Stimulated activated naive CD8-positive, alpha-beta T cell treated with anti-CD3 and anti-CD28 coated beads, Interleukin-15, Interleukin-2, amounts not matched to agents 100 ng/mL and 50 ng/mL, for 24 hours (primary cell): ENCODE measurements at regions not wholly inside any gene's neighbourhood (a gene's known extent, or its start where the extent isn't known, plus 50 kb on each side); places are given as distances from the start of the nearest gene placed in this dataset.

ENCODE experiments used
- H3K27ac Mint-ChIP-seq: one replicate; pipeline ENCODE4 v1.8.0; 2021; ENCODE audit warnings: mild to moderate bottlenecking, mixed read lengths
- H3K27me3 Mint-ChIP-seq: one replicate; pipeline ENCODE4 v1.8.0; 2021; ENCODE audit warnings: mixed read lengths
- H3K36me3 Mint-ChIP-seq: one replicate; pipeline ENCODE4 v1.8.0; 2021; ENCODE audit warnings: low read depth, mixed read lengths
- H3K4me1 Mint-ChIP-seq: one replicate; pipeline ENCODE4 v1.8.0; 2021; ENCODE audit warnings: low read depth, mixed read lengths
- H3K4me3 Mint-ChIP-seq: one replicate; pipeline ENCODE4 v1.8.0; 2021; ENCODE audit warnings: mild to moderate bottlenecking, mixed read lengths
- H3K9me3 Mint-ChIP-seq: one replicate; pipeline ENCODE4 v1.8.0; 2021; ENCODE audit warnings: mixed read lengths

DNA sequence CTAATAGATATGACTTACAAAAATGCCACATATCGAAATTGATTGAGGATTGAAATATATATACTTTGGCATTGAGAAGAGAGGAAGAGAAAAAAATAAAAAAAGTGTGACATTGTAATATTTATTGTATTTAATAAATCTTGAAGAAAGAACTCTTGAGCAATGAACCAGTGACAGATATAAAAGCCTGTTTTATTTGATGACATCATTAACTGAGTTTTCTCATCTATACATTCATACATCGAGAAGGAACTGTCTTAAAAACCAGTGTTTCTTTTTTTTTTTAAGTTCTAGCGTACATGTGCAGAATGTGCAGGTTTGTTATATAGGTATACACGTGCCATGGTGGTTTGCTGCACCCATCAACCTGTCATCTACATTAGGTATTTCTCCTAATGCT is 368.2 kb downstream of the SNAPC1 start:
- Mint-ChIP-seq H3K27me3 (peaks cover 42% of the 10 kb centered on the region), H3K4me1 (no peaks in the 10 kb centered on the region), H3K4me3 (no peak overlapping the region), H3K27ac (no peak overlapping the region), H3K36me3 (no peaks in the 10 kb centered on the region), H3K9me3 (no peaks in the 10 kb centered on the region)

DNA sequence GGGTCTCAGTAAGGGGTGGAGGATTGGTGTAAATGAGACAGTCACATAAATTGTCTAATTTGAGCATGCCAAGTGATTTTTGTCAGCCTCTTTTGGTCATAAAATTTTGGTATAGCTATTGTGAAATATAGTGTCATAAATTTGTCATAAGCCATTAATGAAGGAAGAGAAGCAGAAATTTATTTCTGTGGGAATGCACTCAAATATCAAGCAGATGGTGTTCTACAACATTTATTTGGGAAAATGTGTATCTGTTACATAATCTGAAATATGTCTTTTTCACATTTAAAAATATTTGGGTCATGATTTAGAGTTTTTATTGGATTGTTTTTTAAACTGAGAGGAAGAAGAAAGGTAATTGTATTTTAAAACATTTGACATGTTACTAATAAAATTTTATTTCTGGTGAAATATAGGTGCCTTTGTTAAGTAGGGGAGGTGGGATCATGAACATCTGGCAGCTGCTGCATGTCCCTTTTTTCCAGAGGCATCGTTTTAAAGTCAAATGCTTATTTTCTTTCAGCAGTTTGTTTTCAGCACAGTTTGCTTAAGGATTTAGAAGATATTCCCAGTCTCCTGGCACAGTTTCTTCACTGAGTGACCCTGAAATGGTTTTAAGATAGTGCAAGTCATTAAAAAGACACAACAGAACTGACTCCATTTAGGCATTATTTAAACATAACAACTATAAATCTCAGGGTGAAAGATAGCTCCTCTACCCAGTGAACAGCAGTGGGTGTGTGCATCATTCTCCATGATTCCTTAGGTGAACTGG is 371.7 kb downstream of the SNAPC1 start:
- Mint-ChIP-seq H3K27me3 (peaks cover 35% of the 10 kb centered on the region), H3K36me3 (no peaks in the 10 kb centered on the region), H3K27ac (no peak overlapping the region), H3K4me3 (no peak overlapping the region), H3K9me3 (peaks cover 4% of the 10 kb centered on the region), H3K4me1 (no peaks in the 10 kb centered on the region)

DNA sequence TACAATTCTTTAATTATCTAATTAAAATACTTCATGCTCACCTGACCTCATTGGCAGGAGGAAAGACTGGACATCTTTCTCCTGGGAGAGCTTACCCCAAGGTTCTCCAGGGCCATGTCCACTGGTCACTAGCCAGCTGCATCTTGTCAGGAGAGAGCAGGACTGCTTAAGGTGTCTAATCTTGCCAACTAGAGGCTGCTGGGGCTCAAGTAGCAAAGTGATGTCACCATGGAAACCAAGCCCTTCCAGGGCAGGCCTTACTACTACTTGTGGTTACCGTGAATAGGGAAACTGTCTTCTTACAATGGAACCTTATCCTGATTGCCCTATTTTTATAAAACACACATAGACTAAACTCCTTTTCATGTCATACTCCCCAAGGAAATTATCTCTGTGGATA is 376.4 kb downstream of the SNAPC1 start:
- Mint-ChIP-seq H3K9me3 (peaks cover 4% of the 10 kb centered on the region), H3K4me1 (no peaks in the 10 kb centered on the region), H3K4me3 (no peak overlapping the region), H3K27me3 (peaks cover 44% of the 10 kb centered on the region), H3K27ac (no peak overlapping the region), H3K36me3 (no peaks in the 10 kb centered on the region)

DNA sequence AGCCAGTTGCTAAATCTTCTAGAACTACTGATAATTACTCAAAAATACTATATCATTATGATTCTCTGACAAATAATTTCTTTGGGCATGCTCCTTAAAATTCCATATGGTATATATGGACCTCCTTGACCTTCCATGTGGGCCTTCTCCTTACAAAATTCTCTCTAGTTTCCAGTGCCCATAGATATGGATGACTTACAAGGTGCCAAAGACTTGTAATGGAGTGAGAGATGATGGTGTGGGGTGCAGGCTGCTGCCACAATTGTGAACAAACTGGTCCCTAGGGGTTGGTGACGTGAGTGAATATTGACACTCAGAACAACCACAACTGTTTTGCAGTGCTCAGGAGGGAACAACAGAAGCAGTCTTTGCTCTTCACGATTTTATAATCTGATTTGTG is 378.9 kb downstream of the SNAPC1 start:
- no peak overlapping the region for H3K4me3 Mint-ChIP-seq
- peaks cover 6% of the 10 kb centered on the region for H3K9me3 Mint-ChIP-seq
- H3K27ac Mint-ChIP-seq, result no peak overlapping the region
- H3K36me3 Mint-ChIP-seq, result no peaks in the 10 kb centered on the region
- peaks cover 43% of the 10 kb centered on the region for H3K27me3 Mint-ChIP-seq
- H3K4me1 Mint-ChIP-seq, result no peaks in the 10 kb centered on the region

DNA sequence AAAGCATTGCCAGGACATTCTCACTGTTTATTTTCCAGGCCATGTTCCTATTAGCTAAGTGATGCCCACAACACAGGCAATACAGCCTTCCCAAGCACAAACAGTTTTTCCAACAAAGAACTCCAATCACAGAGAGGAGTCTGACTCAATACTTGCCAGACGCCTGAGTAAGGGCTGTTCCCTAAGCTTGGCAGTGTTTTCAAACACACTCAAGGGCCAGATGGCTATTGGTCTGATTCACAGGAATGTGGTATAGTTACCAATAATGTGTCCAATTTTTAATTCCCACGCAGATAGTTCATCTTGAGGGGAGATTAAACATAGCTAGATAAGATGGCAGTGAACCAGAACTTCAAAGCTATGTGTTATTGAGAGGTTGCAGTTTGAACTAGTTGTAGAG is 381.0 kb downstream of the SNAPC1 start:
- Mint-ChIP-seq H3K4me3 (no peak overlapping the region), H3K27ac (no peak overlapping the region), H3K27me3 (peaks cover 34% of the 10 kb centered on the region), H3K36me3 (no peaks in the 10 kb centered on the region), H3K9me3 (peaks cover 15% of the 10 kb centered on the region), H3K4me1 (no peaks in the 10 kb centered on the region)

DNA sequence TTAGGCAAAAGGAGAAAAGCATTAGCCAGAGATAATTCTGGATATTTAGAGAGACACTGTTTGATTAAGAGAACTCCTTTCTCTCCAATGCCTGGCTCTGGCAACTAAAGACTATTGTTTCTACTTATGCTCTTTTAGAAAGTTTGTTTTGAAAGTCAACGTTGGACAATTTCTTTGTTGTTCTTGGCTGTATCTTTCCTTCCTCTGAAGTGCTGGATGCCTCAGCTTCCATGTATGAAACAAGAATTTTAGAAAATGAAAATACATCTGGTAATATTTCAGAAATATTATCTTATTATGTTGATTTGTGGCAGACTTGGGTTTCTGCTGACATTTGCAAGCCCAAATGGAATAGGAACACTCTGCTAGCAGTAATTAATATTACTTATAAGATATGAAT is 382.6 kb downstream of the SNAPC1 start:
- Mint-ChIP-seq H3K27ac (no peak overlapping the region), H3K4me3 (no peak overlapping the region), H3K4me1 (no peaks in the 10 kb centered on the region), H3K27me3 (peaks cover 28% of the 10 kb centered on the region), H3K9me3 (peaks cover 15% of the 10 kb centered on the region), H3K36me3 (no peaks in the 10 kb centered on the region)

DNA sequence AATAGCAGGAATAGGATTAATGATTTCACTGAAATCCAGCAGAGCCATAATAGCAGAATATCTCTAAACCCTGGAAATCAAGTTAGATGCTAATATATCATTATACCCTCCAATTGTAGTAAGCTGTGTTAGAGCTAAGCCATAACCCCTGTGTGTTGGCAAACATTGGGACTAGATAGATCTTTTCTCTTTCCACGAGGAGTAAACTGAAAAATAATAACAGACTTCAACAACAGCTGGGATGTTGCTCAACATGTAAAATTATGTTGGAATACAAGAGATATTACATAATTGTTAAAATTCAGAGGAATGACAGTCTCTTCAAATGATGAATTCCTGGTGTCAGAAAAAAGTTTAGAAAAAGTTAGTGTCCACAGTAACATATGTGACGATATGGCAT is 383.8 kb downstream of the SNAPC1 start:
- peaks cover 15% of the 10 kb centered on the region for H3K9me3 Mint-ChIP-seq
- no peak overlapping the region for H3K4me3 Mint-ChIP-seq
- peaks cover 22% of the 10 kb centered on the region for H3K27me3 Mint-ChIP-seq
- no peaks in the 10 kb centered on the region for H3K36me3 Mint-ChIP-seq
- no peak overlapping the region for H3K27ac Mint-ChIP-seq
- H3K4me1 Mint-ChIP-seq, result no peaks in the 10 kb centered on the region

DNA sequence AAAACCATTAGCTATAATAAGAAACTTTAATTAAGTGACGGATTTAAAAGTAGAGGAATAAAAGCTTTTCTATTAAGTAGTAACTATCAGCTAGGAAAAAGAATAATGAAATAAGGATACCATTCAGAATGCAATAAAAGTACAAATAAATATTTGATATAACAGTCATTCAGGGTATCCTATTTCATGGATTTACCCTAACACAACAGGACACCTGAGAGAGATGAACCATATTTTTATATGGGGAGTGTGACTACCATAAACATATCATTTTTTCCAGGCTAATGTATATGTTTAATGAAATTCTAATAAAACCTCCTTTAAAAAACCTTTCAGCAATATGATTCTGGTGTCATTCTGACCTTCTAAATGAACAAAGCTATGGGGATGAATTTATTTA is 393.8 kb downstream of the SNAPC1 start:
- H3K27ac Mint-ChIP-seq, result no peak overlapping the region
- peaks cover 20% of the 10 kb centered on the region for H3K27me3 Mint-ChIP-seq
- H3K9me3 Mint-ChIP-seq, result no peaks in the 10 kb centered on the region
- H3K36me3 Mint-ChIP-seq, result no peaks in the 10 kb centered on the region
- no peaks in the 10 kb centered on the region for H3K4me1 Mint-ChIP-seq
- H3K4me3 Mint-ChIP-seq, result no peak overlapping the region

DNA sequence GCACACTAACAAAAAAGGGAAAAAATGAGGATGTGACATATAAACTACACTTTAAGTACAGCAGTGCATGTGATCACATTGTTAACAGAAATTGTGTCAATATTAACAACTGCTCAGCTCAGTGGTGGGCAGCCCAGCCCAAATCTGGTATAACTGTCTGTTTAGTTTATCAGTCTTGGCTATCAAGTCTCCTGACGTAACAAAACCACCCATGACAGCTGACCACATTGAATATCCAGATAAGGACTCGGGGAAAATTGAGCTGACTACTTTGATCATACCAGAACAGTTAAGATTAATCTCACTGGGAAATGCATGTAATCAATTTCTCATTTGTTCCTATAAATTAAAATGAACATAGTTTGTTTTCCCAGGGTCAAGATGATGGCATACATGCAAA is 396.6 kb downstream of the SNAPC1 start:
- H3K4me1 Mint-ChIP-seq, result no peaks in the 10 kb centered on the region
- H3K9me3 Mint-ChIP-seq, result no peaks in the 10 kb centered on the region
- H3K36me3 Mint-ChIP-seq, result no peaks in the 10 kb centered on the region
- no peak overlapping the region for H3K27ac Mint-ChIP-seq
- no peak overlapping the region for H3K4me3 Mint-ChIP-seq
- H3K27me3 Mint-ChIP-seq, result peaks cover 15% of the 10 kb centered on the region

DNA sequence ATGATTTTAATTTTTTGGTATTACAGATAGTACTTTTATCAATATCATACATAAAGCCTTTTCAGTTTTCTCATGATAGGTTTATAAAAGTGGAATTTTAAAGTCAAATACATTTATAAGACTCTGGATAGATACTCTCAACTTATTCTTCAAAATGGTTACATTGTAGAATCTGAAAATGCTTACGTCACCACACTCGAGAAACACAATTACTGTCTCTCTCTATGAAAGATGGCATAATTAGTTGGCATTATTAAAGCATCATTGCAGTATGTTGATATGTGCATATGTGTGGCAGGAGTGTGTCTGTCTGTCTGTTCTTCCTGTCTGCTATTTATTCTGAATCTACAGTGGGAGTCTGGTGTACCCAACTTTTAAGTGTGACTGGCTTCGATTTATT is 397.1 kb downstream of the SNAPC1 start:
- Mint-ChIP-seq H3K4me3 (no peak overlapping the region), H3K9me3 (no peaks in the 10 kb centered on the region), H3K4me1 (no peaks in the 10 kb centered on the region), H3K27me3 (peaks cover 20% of the 10 kb centered on the region), H3K36me3 (no peaks in the 10 kb centered on the region), H3K27ac (no peak overlapping the region)

DNA sequence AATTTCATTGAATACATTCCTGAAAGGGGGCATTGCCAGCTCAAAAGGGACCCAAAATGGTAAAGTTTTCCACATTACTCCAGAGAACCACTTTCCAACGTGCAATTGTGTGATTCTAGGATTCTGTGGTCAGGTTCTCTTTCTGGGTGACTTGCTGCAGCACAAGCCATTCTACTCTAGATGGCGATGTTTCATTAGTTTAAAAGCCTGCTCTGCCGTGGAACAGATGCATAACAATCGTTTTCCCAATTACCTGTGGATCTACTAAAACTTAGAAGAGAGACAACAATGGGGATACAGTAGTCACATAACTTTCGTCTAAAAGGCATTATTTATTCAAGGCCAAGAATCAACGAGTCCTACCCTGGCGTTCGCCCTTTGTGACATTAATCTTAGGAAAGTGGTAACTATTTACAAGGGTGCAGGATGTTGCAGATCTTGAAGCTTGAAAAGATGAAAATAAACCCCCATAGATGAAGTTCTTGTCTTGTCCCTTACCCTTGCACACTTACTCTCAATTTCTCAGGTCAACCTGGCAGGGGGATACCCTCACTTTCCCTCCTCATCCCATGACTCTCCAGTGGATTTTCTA is 400.9 kb downstream of the SNAPC1 start:
- Mint-ChIP-seq H3K4me1 (no peaks in the 10 kb centered on the region), H3K27ac (no peak overlapping the region), H3K4me3 (no peak overlapping the region), H3K27me3 (peaks cover 25% of the 10 kb centered on the region), H3K9me3 (no peaks in the 10 kb centered on the region), H3K36me3 (no peaks in the 10 kb centered on the region)

DNA sequence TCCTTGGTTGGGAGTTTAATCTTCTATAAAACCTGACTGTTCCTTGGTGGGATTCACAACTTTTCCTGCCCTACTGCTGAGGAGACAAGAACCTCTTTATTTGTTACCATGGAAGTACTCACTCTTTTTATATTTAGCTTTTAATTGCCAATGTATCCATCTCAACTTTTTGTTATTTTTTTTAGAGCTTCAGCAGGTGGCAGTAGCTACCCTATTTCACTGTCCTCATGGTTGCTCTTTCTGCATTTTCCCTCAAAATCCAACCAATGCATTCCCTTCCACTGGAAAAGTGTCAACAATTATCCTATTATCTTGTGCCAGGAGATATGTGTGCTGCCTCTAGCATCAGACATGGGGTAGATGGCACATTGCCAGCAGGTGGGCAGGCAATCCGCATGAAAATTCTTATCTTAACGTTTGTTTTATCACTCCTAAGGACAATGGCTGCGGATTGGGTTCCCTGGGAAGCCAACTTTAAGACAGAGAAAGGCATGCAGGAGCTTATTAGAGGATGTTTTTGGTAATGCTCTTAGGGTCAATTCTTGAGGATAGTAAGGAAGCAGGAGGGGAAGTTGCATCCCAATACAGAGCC is 406.4 kb downstream of the SNAPC1 start:
- Mint-ChIP-seq H3K4me3 (no peak overlapping the region), H3K27ac (no peak overlapping the region), H3K4me1 (no peaks in the 10 kb centered on the region), H3K27me3 (peaks cover 22% of the 10 kb centered on the region), H3K9me3 (no peaks in the 10 kb centered on the region), H3K36me3 (no peaks in the 10 kb centered on the region)

DNA sequence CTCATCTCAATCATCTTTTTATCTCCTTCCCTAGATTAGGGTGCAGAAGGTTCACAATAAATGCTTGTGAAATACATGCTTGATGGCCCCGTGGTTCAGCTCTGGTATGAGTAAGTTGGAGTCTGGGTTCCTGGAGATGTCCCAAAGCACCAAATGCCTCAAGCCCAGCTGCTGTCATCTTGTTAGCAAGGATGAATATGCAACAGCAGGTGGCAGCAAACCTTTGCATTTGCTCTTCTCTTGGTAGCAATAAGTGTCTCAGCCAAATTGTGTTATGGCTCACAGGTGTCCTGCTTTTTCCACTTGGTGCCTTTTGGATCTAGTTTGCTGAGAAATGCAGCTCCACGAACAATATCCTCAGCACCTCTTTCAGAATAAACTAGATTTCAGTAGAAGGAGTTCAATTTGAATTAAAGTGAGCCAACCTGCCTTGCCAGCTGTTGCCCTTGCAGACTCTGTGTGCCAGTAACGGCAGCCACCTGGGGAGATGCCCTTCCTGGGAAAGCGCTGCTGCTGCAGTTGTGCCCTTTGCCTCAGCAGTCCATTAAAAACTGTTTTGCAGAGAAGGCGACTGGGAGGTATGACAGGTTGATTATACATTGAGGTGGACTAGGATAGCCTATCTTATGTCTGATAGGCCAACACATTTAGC is 417.3 kb downstream of the SNAPC1 start:
- Mint-ChIP-seq H3K4me1 (no peaks in the 10 kb centered on the region), H3K9me3 (no peaks in the 10 kb centered on the region), H3K27ac (no peak overlapping the region), H3K4me3 (no peak overlapping the region), H3K36me3 (no peaks in the 10 kb centered on the region), H3K27me3 (peaks cover 30% of the 10 kb centered on the region)

DNA sequence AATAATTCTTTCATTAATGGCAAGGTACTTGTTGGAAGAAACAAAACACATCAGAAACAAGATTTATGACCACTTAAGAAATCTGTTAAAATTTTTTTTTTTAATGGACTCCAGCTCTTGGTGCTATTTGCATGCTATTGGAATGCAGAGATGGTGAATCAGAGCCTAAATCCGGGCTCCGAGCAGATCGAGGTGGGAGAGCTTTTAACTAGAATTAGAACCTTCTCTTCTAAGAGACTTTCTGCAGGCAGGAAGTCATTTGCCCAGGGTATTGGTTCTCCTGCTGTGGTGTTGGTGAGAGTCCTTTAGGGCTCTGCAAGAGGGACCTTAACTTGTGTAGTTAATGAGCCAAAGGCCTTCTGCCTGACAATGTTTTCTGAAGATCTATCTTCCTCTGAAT is 419.4 kb downstream of the SNAPC1 start:
- H3K27me3 Mint-ChIP-seq, result peaks cover 22% of the 10 kb centered on the region
- H3K4me3 Mint-ChIP-seq, result no peak overlapping the region
- no peaks in the 10 kb centered on the region for H3K4me1 Mint-ChIP-seq
- H3K9me3 Mint-ChIP-seq, result no peaks in the 10 kb centered on the region
- H3K27ac Mint-ChIP-seq, result no peak overlapping the region
- H3K36me3 Mint-ChIP-seq, result no peaks in the 10 kb centered on the region

DNA sequence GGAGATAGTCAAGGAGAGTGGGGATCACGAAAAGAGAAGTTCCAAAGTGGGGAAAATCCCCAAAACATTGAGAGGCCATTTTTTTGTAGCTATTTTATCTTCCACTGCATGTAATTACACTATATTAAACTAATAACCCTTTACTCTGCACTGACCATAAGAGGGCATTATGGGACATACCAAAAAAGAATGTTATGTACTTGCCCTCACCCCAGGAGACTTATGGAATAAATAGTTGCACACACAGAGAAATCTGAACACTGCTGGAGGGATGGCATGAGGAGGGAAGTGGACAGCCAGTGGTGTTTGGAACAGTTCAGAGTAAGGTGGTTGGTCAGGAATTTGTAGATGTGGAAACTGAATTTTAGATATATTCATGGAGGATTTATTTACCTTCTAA is 422.9 kb downstream of the SNAPC1 start:
- Mint-ChIP-seq H3K27me3 (peaks cover 17% of the 10 kb centered on the region), H3K9me3 (no peaks in the 10 kb centered on the region), H3K36me3 (no peaks in the 10 kb centered on the region), H3K27ac (no peak overlapping the region), H3K4me1 (no peaks in the 10 kb centered on the region), H3K4me3 (no peak overlapping the region)
